ENCODE measurements at regions not wholly inside any gene's neighbourhood (a gene's known extent, or its start where the extent isn't known, plus 50 kb on each side); places are given as distances from the start of the nearest gene placed in this dataset.

GRCh38 chr11:91170711-91171110 lies 947.9 kb upstream of the CHORDC1 start:
- intact Hi-C loops (cut with micrococcal nuclease) = no loop called here

GRCh38 chr11:91164452-91164822 lies 941.6 kb upstream of the CHORDC1 start:
- intact Hi-C loops (cut with micrococcal nuclease) = no loop called here

GRCh38 chr11:91163619-91164451 lies 941.0 kb upstream of the CHORDC1 start:
- intact Hi-C loops (cut with micrococcal nuclease) = no loop called here

- intact Hi-C loops (cut with micrococcal nuclease) = no loop called here
Observed at GRCh38 chr11:91160661-91161060, 937.8 kb upstream of the CHORDC1 start.

GRCh38 chr11:91158891-91159537 lies 936.2 kb upstream of the CHORDC1 start:
- intact Hi-C loops (cut with micrococcal nuclease) = no loop called here

GRCh38 chr11:91158297-91158696 lies 935.4 kb upstream of the CHORDC1 start:
- intact Hi-C loops (cut with micrococcal nuclease) = no loop called here

- intact Hi-C loops (cut with micrococcal nuclease) = no loop called here
Observed at GRCh38 chr11:91156041-91156440, 933.2 kb upstream of the CHORDC1 start.

- intact Hi-C loops (cut with micrococcal nuclease) = no loop called here
Observed at GRCh38 chr11:91147885-91148284, 925.0 kb upstream of the CHORDC1 start.

- intact Hi-C loops (cut with micrococcal nuclease) = no loop called here
Observed at GRCh38 chr11:91141655-91142054, 918.8 kb upstream of the CHORDC1 start.

GRCh38 chr11:91136631-91137030 lies 913.8 kb upstream of the CHORDC1 start:
- intact Hi-C loops (cut with micrococcal nuclease) = no loop called here

- intact Hi-C loops (cut with micrococcal nuclease) = no loop called here
Observed at GRCh38 chr11:91133361-91133760, 910.5 kb upstream of the CHORDC1 start.

GRCh38 chr11:91129596-91129995 lies 906.7 kb upstream of the CHORDC1 start:
- intact Hi-C loops (cut with micrococcal nuclease) = no loop called here

GRCh38 chr11:91124363-91124762 lies 901.5 kb upstream of the CHORDC1 start:
- intact Hi-C loops (cut with micrococcal nuclease) = no loop called here

- intact Hi-C loops (cut with micrococcal nuclease) = no loop called here
Observed at GRCh38 chr11:91115116-91115515, 892.3 kb upstream of the CHORDC1 start.

- intact Hi-C loops (cut with micrococcal nuclease) = no loop called here
Observed at GRCh38 chr11:91104237-91104636, 881.4 kb upstream of the CHORDC1 start.

- intact Hi-C loops (cut with micrococcal nuclease) = no loop called here
Observed at GRCh38 chr11:91100427-91100826, 877.6 kb upstream of the CHORDC1 start.

- intact Hi-C loops (cut with micrococcal nuclease) = no loop called here
Observed at GRCh38 chr11:91097083-91097482, 874.2 kb upstream of the CHORDC1 start.

- intact Hi-C loops (cut with micrococcal nuclease) = no loop called here
Observed at GRCh38 chr11:91093141-91093540, 870.3 kb upstream of the CHORDC1 start.

- intact Hi-C loops (cut with micrococcal nuclease) = no loop called here
Observed at GRCh38 chr11:91091563-91091962, 868.7 kb upstream of the CHORDC1 start.

- intact Hi-C loops (cut with micrococcal nuclease) = no loop called here
Observed at GRCh38 chr11:91086028-91086427, 863.2 kb upstream of the CHORDC1 start.

GRCh38 chr11:91082255-91082654 lies 859.4 kb upstream of the CHORDC1 start:
- intact Hi-C loops (cut with micrococcal nuclease) = no loop called here

GRCh38 chr11:91081440-91082043 lies 858.7 kb upstream of the CHORDC1 start:
- intact Hi-C loops (cut with micrococcal nuclease) = no loop called here

- intact Hi-C loops (cut with micrococcal nuclease) = no loop called here
Observed at GRCh38 chr11:91078221-91078620, 855.4 kb upstream of the CHORDC1 start.

Data from T-helper 1 cell treated with Interleukin-12 subunit alpha and Interleukin-12 subunit beta and Interleukin-4 antibody, amounts not matched to agents 30 ng/mL and 1 ng/mL, for 36 hours (primary cell).